Tibial artery (tissue), 4 donors: ENCODE measurements at regions not wholly inside any gene's neighbourhood (a gene's known extent, or its start where the extent isn't known, plus 50 kb on each side); places are given as distances from the start of the nearest gene placed in this dataset.

Source experiments
- DNase-seq, 2 donors: peaks; one replicate each; pipeline ENCODE4 v3.0.0-alpha.2; 2019
- H3K27ac ChIP-seq, 2 donors: fragments of 200-600 bp; sonication (generic) in 1 of 2; 1 replicate in 1 of 2; 2 replicates in 1 of 2; pipeline ENCODE4 v1.5.1; 2018 to 2019; ENCODE audit warnings: mild to moderate bottlenecking in 1 of 2
- H3K27me3 ChIP-seq, 2 donors: fragments of 200-600 bp; sonication (generic) in 1 of 2; one replicate each; pipeline versions ENCODE4 v1.5.1 to v1.6.0; 2016 to 2019
- H3K36me3 ChIP-seq, 3 donors: fragments of 200-600 bp; sonication (generic) in 2 of 3; one replicate each; pipeline ENCODE4 v1.5.1; 2016 to 2019; ENCODE audit warnings: mild to moderate bottlenecking in 2 of 3
- H3K4me1 ChIP-seq, 4 donors: fragments of 200-600 bp; sonication (generic) in 2 of 4; 1 replicate in 3 of 4; 2 replicates in 1 of 4; pipeline ENCODE4 v1.5.1; 2016 to 2019
- H3K4me3 ChIP-seq, 2 donors: fragments of 200-600 bp; sonication (generic) in 1 of 2; 1 replicate in 1 of 2; 2 replicates in 1 of 2; pipeline ENCODE4 v1.5.1; 2018 to 2019; ENCODE audit warnings: mild to moderate bottlenecking in 2 of 2
- H3K9me3 ChIP-seq, 3 donors: fragments of 200-600 bp; sonication (generic) in 1 of 3; one replicate each; pipeline ENCODE4 v1.5.1; 2016 to 2019
- CTCF ChIP-seq, 2 experiments: fragments of 200-600 bp in 1 of 2; fragments of 450-650 bp in 1 of 2; IDR thresholded peaks; one replicate each; pipeline ENCODE4 v1.5.1; 2017 to 2019; ENCODE audit warnings: antibody characterized with exemption in 2 of 2, mild to moderate bottlenecking in 1 of 2, moderate library complexity in 1 of 2
- intact Hi-C: fragments of 100-400 bp; cut with DNase I; formaldehyde crosslinking; loops from one replicate; pipeline ENCODE4 v1.15.0; 2023; ENCODE audit warnings: low total_unique reads

GRCh38 chr22:48685767-48686166 is 1141.9 kb downstream of the BRD1 start:
- Histone ChIP-seq H3K27ac (no peak overlapping the region), H3K27me3 (no peaks in the 10 kb centered on the region), H3K4me3 (no peak overlapping the region), H3K4me1 (no peaks in the 10 kb centered on the region), H3K36me3 (no peaks in the 10 kb centered on the region), H3K9me3 (no peaks in the 10 kb centered on the region)
- intact Hi-C loops, result no loop called here
- TF ChIP-seq CTCF (IDR thresholded peaks at IDR 0.05), result no peak
- DNase-seq, result no peak

- Histone ChIP-seq H3K9me3 (no peaks in the 10 kb centered on the region), H3K4me1 (no peaks in the 10 kb centered on the region), H3K36me3 (no peaks in the 10 kb centered on the region), H3K27ac (no peak overlapping the region), H3K4me3 (no peak overlapping the region), H3K27me3 (no peaks in the 10 kb centered on the region)
- intact Hi-C loops, result no loop called here
- no peak for DNase-seq
- TF ChIP-seq CTCF (IDR thresholded peaks at IDR 0.05), result no peak
Measured at GRCh38 chr22:48683640-48684039, 1144.0 kb downstream of the BRD1 start.

- no peak overlapping the region for H3K27ac ChIP-seq
- no peaks in the 10 kb centered on the region for H3K36me3 ChIP-seq
- no peaks in the 10 kb centered on the region for H3K27me3 ChIP-seq
- TF ChIP-seq CTCF (IDR thresholded peaks at IDR 0.05), result no peak
- DNase-seq, result no peak
- intact Hi-C loops, result no loop called here
- H3K4me3 ChIP-seq, result no peak overlapping the region
- no peaks in the 10 kb centered on the region for H3K9me3 ChIP-seq
- no peaks in the 10 kb centered on the region for H3K4me1 ChIP-seq
Measured at GRCh38 chr22:48682504-48682903, 1145.2 kb downstream of the BRD1 start.

- no peaks in the 10 kb centered on the region for H3K27me3 ChIP-seq
- H3K4me1 ChIP-seq, result no peaks in the 10 kb centered on the region
- H3K4me3 ChIP-seq, result no peak overlapping the region
- no peak overlapping the region for H3K27ac ChIP-seq
- DNase-seq, result no peak
- intact Hi-C loops, result no loop called here
- TF ChIP-seq CTCF (IDR thresholded peaks at IDR 0.05), result no peak
- H3K36me3 ChIP-seq, result no peaks in the 10 kb centered on the region
- H3K9me3 ChIP-seq, result no peaks in the 10 kb centered on the region
Measured at GRCh38 chr22:48680601-48681000, 1147.1 kb downstream of the BRD1 start.

- DNase-seq, result no peak
- H3K9me3 ChIP-seq, result no peaks in the 10 kb centered on the region
- H3K4me3 ChIP-seq, result no peak overlapping the region
- no peak for TF ChIP-seq CTCF (IDR thresholded peaks at IDR 0.05)
- no peaks in the 10 kb centered on the region for H3K36me3 ChIP-seq
- intact Hi-C loops, result no loop called here
- H3K27ac ChIP-seq, result no peak overlapping the region
- no peaks in the 10 kb centered on the region for H3K27me3 ChIP-seq
- no peaks in the 10 kb centered on the region for H3K4me1 ChIP-seq
Measured at GRCh38 chr22:48679656-48680555, 1147.8 kb downstream of the BRD1 start.
